GM12874 (cell line): ENCODE measurements at regions not wholly inside any gene's neighbourhood (a gene's known extent, or its start where the extent isn't known, plus 50 kb on each side); places are given as distances from the start of the nearest gene placed in this dataset.

Source experiments
- CTCF ChIP-seq: IDR thresholded peaks from 2 replicates; pipeline ENCODE4 v1.5.1; 2011; ENCODE audit warnings: low read depth, mild to moderate bottlenecking, control low read depth, low read length, moderate library complexity; ENCODE audit not compliant: insufficient read depth

- TF ChIP-seq CTCF = no peak
Measured at GRCh38 chr5:67417839-67418238, 221.2 kb upstream of the CD180 start.

GRCh38 chr5:67416986-67417385, 220.4 kb upstream of the CD180 start:
- no peak for TF ChIP-seq CTCF

DNA sequence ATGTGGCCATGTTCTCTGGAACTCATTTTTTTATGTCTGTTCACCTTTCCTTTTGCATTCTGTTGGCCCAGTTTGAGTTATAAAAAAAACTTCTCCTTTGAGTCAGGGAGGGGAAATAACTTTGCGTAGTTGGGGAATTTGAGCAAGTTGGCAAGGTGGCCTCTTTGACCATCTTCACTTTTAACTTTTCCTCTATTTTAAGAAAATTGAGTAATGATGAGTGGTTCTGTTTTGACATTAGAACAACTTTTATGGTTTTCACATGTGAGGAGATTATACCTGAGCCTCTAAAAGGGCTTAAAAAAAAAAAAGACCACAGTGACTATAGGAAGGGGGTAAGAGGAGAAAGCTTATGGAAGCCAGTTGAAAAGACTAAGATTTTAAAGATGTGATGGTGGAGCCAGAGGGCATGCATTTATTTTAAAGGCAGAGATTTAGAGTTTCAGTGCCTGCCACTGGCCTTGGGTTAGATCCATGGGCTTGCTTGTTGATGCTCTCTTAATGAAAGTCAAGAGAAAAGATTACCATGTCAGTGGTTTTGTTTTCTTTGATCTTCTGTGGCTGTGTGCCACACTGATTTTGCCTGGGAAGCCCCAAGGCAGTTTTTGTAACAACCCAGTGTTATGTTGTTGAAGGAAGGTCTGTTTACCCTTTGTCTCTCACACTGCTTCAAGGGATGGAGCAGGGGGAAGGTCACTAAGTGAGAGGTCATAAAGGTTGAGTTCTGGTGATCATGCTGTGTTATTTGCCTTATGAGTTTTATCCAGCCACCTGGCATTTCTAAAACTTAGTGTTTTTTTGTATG, 219.7 kb upstream of the CD180 start:
- TF ChIP-seq CTCF = no peak

DNA sequence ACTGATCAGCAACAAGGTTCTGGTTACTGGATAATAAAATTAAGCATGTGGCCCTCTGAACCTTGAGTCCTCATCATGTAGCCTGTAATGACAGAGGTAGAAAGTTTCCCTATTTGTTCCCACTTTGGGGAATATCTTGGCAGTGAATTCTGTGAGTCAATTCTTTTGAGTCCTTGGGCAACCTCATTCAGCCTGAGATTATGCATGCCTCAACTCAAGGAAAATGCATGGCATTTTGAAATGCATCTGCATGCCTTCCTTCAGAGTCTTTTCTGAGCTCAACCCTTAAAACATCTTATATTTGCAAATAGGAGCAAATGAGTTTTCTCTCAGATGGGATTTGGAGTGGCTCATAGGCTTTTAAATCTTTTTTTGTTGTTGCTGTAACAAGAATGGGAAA, 218.1 kb upstream of the CD180 start:
- no peak for TF ChIP-seq CTCF

DNA sequence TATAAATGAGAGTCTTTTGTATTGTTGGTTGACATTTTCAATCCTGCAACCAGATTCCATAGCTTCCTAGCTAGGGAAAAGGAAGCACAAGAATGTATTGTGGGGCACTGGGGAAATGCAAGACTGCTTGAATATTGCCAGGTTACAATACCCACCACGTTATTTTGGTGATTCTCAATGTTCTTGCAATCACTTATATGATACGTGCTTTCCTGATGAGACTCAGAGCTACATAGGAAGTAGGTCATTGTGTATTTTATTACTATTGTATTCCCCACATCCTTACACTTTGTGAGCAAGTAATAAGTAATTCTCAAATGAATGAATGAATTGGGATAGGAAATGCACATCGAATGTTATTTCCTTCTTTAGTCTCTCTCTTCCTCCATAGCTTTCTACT, 217.1 kb upstream of the CD180 start:
- no peak for TF ChIP-seq CTCF

DNA sequence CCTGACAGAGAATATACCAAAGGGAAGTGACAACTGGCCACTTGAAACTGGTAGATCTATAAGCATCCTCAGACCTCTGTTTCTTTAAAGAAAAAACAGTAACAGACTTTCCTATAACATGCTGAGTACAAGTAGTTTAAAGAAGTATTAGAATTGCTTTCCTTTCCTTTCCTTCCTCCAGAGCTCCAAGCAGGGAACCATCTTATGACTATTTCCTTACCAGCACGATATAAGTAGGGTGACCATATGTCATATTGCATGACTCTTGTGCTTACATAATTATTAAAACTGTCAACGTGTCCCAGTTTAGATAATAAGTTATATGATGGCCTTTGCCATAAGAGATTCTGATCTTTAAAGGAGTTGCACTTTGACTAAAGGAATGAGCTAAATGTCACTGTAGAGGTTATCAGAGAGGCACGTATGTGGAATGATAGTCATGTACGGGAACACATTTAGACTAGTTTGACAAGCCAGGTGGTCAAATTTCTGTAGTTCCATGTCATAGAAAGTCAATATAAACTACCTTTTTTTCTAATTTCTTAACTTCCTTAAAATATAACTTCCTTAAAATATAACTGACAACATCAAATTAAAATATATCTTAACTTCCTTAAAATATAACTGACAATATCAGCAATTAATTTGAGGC, 212.7 kb upstream of the CD180 start:
- TF ChIP-seq CTCF = no peak

DNA sequence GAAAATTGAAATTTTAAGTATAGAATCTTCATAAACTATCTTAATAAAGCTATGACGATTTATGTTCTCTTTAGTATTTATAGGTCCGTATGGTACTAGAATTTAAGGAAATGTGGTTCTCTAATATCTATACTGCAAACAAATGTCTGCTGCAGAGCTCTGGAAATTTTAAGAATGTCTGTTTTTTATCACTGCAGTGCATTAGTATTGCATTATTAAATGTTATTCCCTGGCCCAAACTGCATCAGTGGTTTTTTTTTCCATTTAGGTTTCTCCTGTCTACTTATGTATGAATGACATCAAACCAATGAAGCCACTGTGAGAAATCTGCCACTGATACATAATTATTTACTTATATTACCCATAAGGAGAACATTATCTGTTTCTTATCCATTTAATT, 211.4 kb upstream of the CD180 start:
- TF ChIP-seq CTCF = no peak
